ENCODE measurements at regions not wholly inside any gene's neighbourhood (a gene's known extent, or its start where the extent isn't known, plus 50 kb on each side); places are given as distances from the start of the nearest gene placed in this dataset.

- no peak for DNase-seq
- TF ChIP-seq GATA1 (IDR thresholded peaks at IDR 0.05; ENCODE audit: low read depth, low read length): no peak
- TF ChIP-seq POLR2A (IDR thresholded peaks at IDR 0.05; ENCODE audit: low read length): no peak
These were observed 83.2 kb downstream of the MANEA start for GRCh38 chr6:95660544-95660943.

- TF ChIP-seq POLR2A (IDR thresholded peaks at IDR 0.05; ENCODE audit: low read length) (no peak), GATA1 (IDR thresholded peaks at IDR 0.05; ENCODE audit: low read depth, low read length) (no peak)
- no peak for DNase-seq
These were observed 92.7 kb downstream of the MANEA start for GRCh38 chr6:95670011-95670463.

GRCh38 chr6:95676011-95676628 is 98.8 kb downstream of the MANEA start:
- no peak for DNase-seq
- TF ChIP-seq GATA1 (IDR thresholded peaks at IDR 0.05; ENCODE audit: low read depth, low read length) (no peak), POLR2A (IDR thresholded peaks at IDR 0.05; ENCODE audit: low read length) (no peak)

- TF ChIP-seq POLR2A (IDR thresholded peaks at IDR 0.05; ENCODE audit: low read length) (no peak), GATA1 (IDR thresholded peaks at IDR 0.05; ENCODE audit: low read depth, low read length) (no peak)
- no peak for DNase-seq
These were observed 102.6 kb downstream of the MANEA start for GRCh38 chr6:95679981-95680380.

- TF ChIP-seq POLR2A (IDR thresholded peaks at IDR 0.05; ENCODE audit: low read length) (no peak), GATA1 (IDR thresholded peaks at IDR 0.05; ENCODE audit: low read depth, low read length) (no peak)
- no peak for DNase-seq
These were observed 104.4 kb downstream of the MANEA start for GRCh38 chr6:95681736-95682135.

GRCh38 chr6:95682476-95682875 is 105.1 kb downstream of the MANEA start:
- no peak for TF ChIP-seq POLR2A (IDR thresholded peaks at IDR 0.05; ENCODE audit: low read length)
- no peak for TF ChIP-seq GATA1 (IDR thresholded peaks at IDR 0.05; ENCODE audit: low read depth, low read length)
- no peak for DNase-seq

GRCh38 chr6:95685822-95686221 is 108.5 kb downstream of the MANEA start:
- TF ChIP-seq POLR2A (IDR thresholded peaks at IDR 0.05; ENCODE audit: low read length) (no peak), GATA1 (IDR thresholded peaks at IDR 0.05; ENCODE audit: low read depth, low read length) (no peak)
- no peak for DNase-seq

GRCh38 chr6:95686272-95686671 is 108.9 kb downstream of the MANEA start:
- DNase-seq: no peak
- TF ChIP-seq POLR2A (IDR thresholded peaks at IDR 0.05; ENCODE audit: low read length): no peak
- no peak for TF ChIP-seq GATA1 (IDR thresholded peaks at IDR 0.05; ENCODE audit: low read depth, low read length)

GRCh38 chr6:95686895-95687294 is 109.6 kb downstream of the MANEA start:
- TF ChIP-seq GATA1 (IDR thresholded peaks at IDR 0.05; ENCODE audit: low read depth, low read length): no peak
- no peak for TF ChIP-seq POLR2A (IDR thresholded peaks at IDR 0.05; ENCODE audit: low read length)
- no peak for DNase-seq

GRCh38 chr6:95687839-95688238 is 110.5 kb downstream of the MANEA start:
- TF ChIP-seq POLR2A (IDR thresholded peaks at IDR 0.05; ENCODE audit: low read length) (no peak), GATA1 (IDR thresholded peaks at IDR 0.05; ENCODE audit: low read depth, low read length) (no peak)
- no peak for DNase-seq

- DNase-seq: peak in 1 of 2 experiments; percentile 1
- TF ChIP-seq POLR2A (IDR thresholded peaks at IDR 0.05; ENCODE audit: low read length) (no peak), GATA1 (IDR thresholded peaks at IDR 0.05; ENCODE audit: low read depth, low read length) (no peak)
These were observed 113.0 kb downstream of the MANEA start for GRCh38 chr6:95690328-95690727.

GRCh38 chr6:95693108-95693507 is 115.8 kb downstream of the MANEA start:
- DNase-seq: peak in 1 of 2 experiments; percentile 0
- no peak for TF ChIP-seq GATA1 (IDR thresholded peaks at IDR 0.05; ENCODE audit: low read depth, low read length)
- TF ChIP-seq POLR2A (IDR thresholded peaks at IDR 0.05; ENCODE audit: low read length): no peak

- TF ChIP-seq POLR2A (IDR thresholded peaks at IDR 0.05; ENCODE audit: low read length) (no peak), GATA1 (IDR thresholded peaks at IDR 0.05; ENCODE audit: low read depth, low read length) (no peak)
- DNase-seq: no peak
These were observed 120.9 kb downstream of the MANEA start for GRCh38 chr6:95698271-95698670.

- no peak for DNase-seq
- TF ChIP-seq POLR2A (IDR thresholded peaks at IDR 0.05; ENCODE audit: low read length) (no peak), GATA1 (IDR thresholded peaks at IDR 0.05; ENCODE audit: low read depth, low read length) (no peak)
These were observed 146.3 kb downstream of the MANEA start for GRCh38 chr6:95723638-95724037.

GRCh38 chr6:95725344-95725743 is 148.0 kb downstream of the MANEA start:
- TF ChIP-seq GATA1 (IDR thresholded peaks at IDR 0.05; ENCODE audit: low read depth, low read length): no peak
- no peak for TF ChIP-seq POLR2A (IDR thresholded peaks at IDR 0.05; ENCODE audit: low read length)
- DNase-seq: no peak
